ENCODE measurements at regions not wholly inside any gene's neighbourhood (a gene's known extent, or its start where the extent isn't known, plus 50 kb on each side); places are given as distances from the start of the nearest gene placed in this dataset.

GRCh38 chr1:191255354-191256054 lies 777.8 kb upstream of the BRINP3 start:
- no peak for TF ChIP-seq EZH2 (IDR thresholded peaks at IDR 0.05)
- TF ChIP-seq POLR2AphosphoS5 (IDR thresholded peaks at IDR 0.05; ENCODE audit: borderline replicate concordance, low read depth, low read length) = no peak
